Transverse colon (tissue), 3 donors: ENCODE measurements at regions not wholly inside any gene's neighbourhood (a gene's known extent, or its start where the extent isn't known, plus 50 kb on each side); places are given as distances from the start of the nearest gene placed in this dataset.

Source experiments
- CTCF ChIP-seq, 5 experiments: fragments of 200-600 bp in 3 of 5; fragments of 450-650 bp in 2 of 5; sonication (generic) in 3 of 5; IDR thresholded peaks; 1 replicate in 2 of 5; 2 replicates in 3 of 5; pipeline ENCODE4 v1.5.1; 2016 to 2017; ENCODE audit warnings: antibody characterized with exemption in 5 of 5, inconsistent platforms in 3 of 5, mild to moderate bottlenecking in 2 of 5, moderate library complexity in 1 of 5
- POLR2A ChIP-seq: fragments of 450-650 bp; IDR thresholded peaks from one replicate; pipeline ENCODE4 v1.6.1; 2016; ENCODE audit warnings: antibody characterized with exemption, mild to moderate bottlenecking, moderate library complexity

GRCh38 chr1:4424254-4424653 is 230.2 kb upstream of the AJAP1 start:
- TF ChIP-seq CTCF (IDR thresholded peaks at IDR 0.05) = no peak
- no peak for TF ChIP-seq POLR2A
